GM23338 (cell line): ENCODE measurements at regions not wholly inside any gene's neighbourhood (a gene's known extent, or its start where the extent isn't known, plus 50 kb on each side); places are given as distances from the start of the nearest gene placed in this dataset.

Experiments
- ATAC-seq: fragments of 200-7000 bp; cut with Tn5 transposase; 3 replicates; pipeline ENCODE4 v1.9.1; 2020
- DNase-seq: peaks from one replicate; pipeline ENCODE4 v3.0.0-alpha.2; 2015; ENCODE audit warnings: low spot score
- H2AFZ ChIP-seq: fragments of 200-600 bp; sonication (generic); 2 replicates; pipeline ENCODE4 v1.8.0; 2016; ENCODE audit warnings: antibody characterized with exemption, mild to moderate bottlenecking, moderate library complexity
- H3F3A ChIP-seq: fragments of 200-600 bp; sonication (generic); replicated peaks from 2 replicates; pipeline ENCODE4 v1.8.0; 2017; ENCODE audit warnings: antibody characterized with exemption, mixed run types, low read depth
- H3K27ac ChIP-seq: fragments of 200-600 bp; sonication (generic); 2 replicates; pipeline ENCODE4 v1.6.1; 2016; ENCODE audit warnings: low read depth
- H3K27me3 ChIP-seq: fragments of 200-600 bp; sonication (generic); 2 replicates; pipeline ENCODE4 v1.8.0; 2016; ENCODE audit warnings: mild to moderate bottlenecking, mixed run types, moderate library complexity; ENCODE audit not compliant: insufficient read depth
- H3K36me3 ChIP-seq: fragments of 200-600 bp; sonication (generic); 2 replicates; pipeline ENCODE4 v1.8.0; 2016; ENCODE audit warnings: mild to moderate bottlenecking; ENCODE audit not compliant: insufficient read depth
- H3K4me1 ChIP-seq: fragments of 200-600 bp; sonication (generic); 2 replicates; pipeline ENCODE4 v1.8.0; 2016; ENCODE audit warnings: mild to moderate bottlenecking, moderate library complexity; ENCODE audit not compliant: insufficient read depth
- H3K4me2 ChIP-seq: fragments of 200-600 bp; sonication (generic); 2 replicates; pipeline ENCODE4 v1.7.1; 2017; ENCODE audit warnings: mixed run types
- H3K4me3 ChIP-seq: fragments of 200-600 bp; sonication (generic); 2 replicates; pipeline ENCODE4 v1.6.1; 2016; ENCODE audit warnings: mixed run types
- H3K79me2 ChIP-seq: fragments of 200-600 bp; sonication (generic); replicated peaks from 2 replicates; pipeline ENCODE4 v1.8.0; 2017; ENCODE audit warnings: mild to moderate bottlenecking; ENCODE audit not compliant: insufficient read depth
- H3K9me2 ChIP-seq: fragments of 200-600 bp; sonication (generic); 2 replicates; pipeline ENCODE4 v1.8.0; 2017; ENCODE audit not compliant: insufficient read depth
- H4K20me1 ChIP-seq: fragments of 200-600 bp; sonication (generic); replicated peaks from 2 replicates; pipeline ENCODE4 v1.8.0; 2017; ENCODE audit warnings: mild to moderate bottlenecking; ENCODE audit not compliant: insufficient read depth
- H3K27ac Mint-ChIP-seq: 2 replicates; pipeline ENCODE4 v1.8.0; 2020; ENCODE audit warnings: inconsistent platforms, mild to moderate bottlenecking, moderate library complexity, mixed read lengths
- H3K27me3 Mint-ChIP-seq: 3 replicates; pipeline ENCODE4 v1.8.0; 2022; ENCODE audit warnings: low read depth, mild to moderate bottlenecking, moderate library complexity, mixed read lengths, inconsistent platforms; ENCODE audit not compliant: insufficient read depth, poor library complexity
- H3K36me3 Mint-ChIP-seq: 3 replicates; pipeline ENCODE4 v1.8.0; 2021; ENCODE audit warnings: low read depth, mild to moderate bottlenecking, inconsistent platforms, moderate library complexity, mixed read lengths
- H3K4me1 Mint-ChIP-seq: 3 replicates; pipeline ENCODE4 v1.8.0; 2020; ENCODE audit warnings: mild to moderate bottlenecking, inconsistent platforms, mixed read lengths
- H3K4me3 Mint-ChIP-seq: 3 replicates; pipeline ENCODE4 v1.8.0; 2021; ENCODE audit warnings: moderate library complexity, mild to moderate bottlenecking, inconsistent platforms, mixed read lengths
- H3K9me3 Mint-ChIP-seq: 3 replicates; pipeline ENCODE4 v1.8.0; 2020; ENCODE audit warnings: moderate library complexity, mild to moderate bottlenecking, inconsistent platforms, mixed read lengths
- CREB1 ChIP-seq: fragments of 250-450 bp; sonication (Bioruptor Pico); IDR thresholded peaks from 2 replicates; pipeline ENCODE4 v1.5.0; 2020; ENCODE audit warnings: low read depth, mild to moderate bottlenecking, moderate library complexity
- EZH2 ChIP-seq: fragments of 200-600 bp; sonication (generic); IDR thresholded peaks from one replicate; pipeline ENCODE4 v1.8.0; 2017; ENCODE audit warnings: antibody characterized with exemption, mild to moderate bottlenecking, low read depth; ENCODE audit not compliant: unreplicated experiment
- JUNB ChIP-seq: IDR thresholded peaks from one replicate; pipeline ENCODE4 v1.6.1; 2016; ENCODE audit warnings: antibody characterized with exemption; ENCODE audit not compliant: unreplicated experiment
- NANOG ChIP-seq: IDR thresholded peaks from 2 replicates; pipeline ENCODE4 v1.6.1; 2016; ENCODE audit warnings: antibody characterized with exemption, borderline replicate concordance
- STAT1 ChIP-seq: IDR thresholded peaks from one replicate; pipeline ENCODE4 v1.6.1; 2016; ENCODE audit warnings: antibody characterized with exemption; ENCODE audit not compliant: unreplicated experiment
- ZNF114 ChIP-seq: fragments of 250-450 bp; sonication (Bioruptor Pico); IDR thresholded peaks from 2 replicates; pipeline ENCODE4 v1.5.0; 2020; ENCODE audit warnings: mild to moderate bottlenecking, moderate library complexity
- ZNF331 ChIP-seq: fragments of 250-450 bp; sonication (Bioruptor Pico); IDR thresholded peaks from 2 replicates; pipeline ENCODE4 v1.5.0; 2020; ENCODE audit warnings: low read depth, mild to moderate bottlenecking, moderate library complexity
- TF ChIP-seq, protein P1 (sequence below), 2 experiments: fragments of 200-600 bp in 1 of 2; sonication (generic) in 1 of 2; conservative IDR thresholded peaks; 2 replicates each; pipeline versions ENCODE4 v1.5.1 to v1.6.1; 2016 to 2017; ENCODE audit warnings: antibody characterized with exemption in 2 of 2, low read depth in 2 of 2, mild to moderate bottlenecking in 2 of 2, moderate library complexity in 1 of 2
- TF ChIP-seq, protein P2 (sequence below): IDR thresholded peaks from one replicate; pipeline ENCODE4 v1.6.1; 2018; ENCODE audit warnings: antibody characterized with exemption; ENCODE audit not compliant: unreplicated experiment

DNA sequence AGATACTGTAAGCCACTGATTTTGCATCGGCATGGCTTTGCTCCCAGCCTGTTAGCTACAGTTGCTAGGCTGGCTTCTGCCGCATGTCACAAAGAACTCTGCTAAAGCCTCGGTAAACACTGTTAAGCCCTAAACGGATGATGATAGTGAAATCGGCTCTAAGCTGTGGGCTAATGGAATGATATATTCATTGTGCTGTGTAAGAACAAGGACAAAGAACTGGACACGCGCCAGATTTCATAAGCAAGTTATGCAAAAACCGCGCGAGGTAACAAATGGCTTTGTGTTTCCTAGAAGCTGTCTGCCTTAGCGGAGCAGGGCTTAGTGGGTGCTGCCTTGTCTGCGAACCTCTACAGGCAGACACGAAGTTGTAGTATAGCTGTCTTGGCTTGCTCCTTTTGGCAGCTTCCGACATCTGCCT lies 331.3 kb upstream of the COBL start:
- H3K79me2 ChIP-seq, result no peaks in the 10 kb centered on the region
- H3K9me2 ChIP-seq, result no peaks in the 10 kb centered on the region
- H3F3A ChIP-seq, result no peaks in the 10 kb centered on the region
- ATAC-seq, result peak; percentile 51; the same call in 2 of the 3 replicates
- H3K36me3 ChIP-seq, result no peaks in the 10 kb centered on the region
- no peaks in the 10 kb centered on the region for H4K20me1 ChIP-seq
- no peak overlapping the region for H3K4me3 Mint-ChIP-seq
- no peak overlapping the region for H3K4me3 ChIP-seq
- H3K27ac ChIP-seq, result no peak overlapping the region
- TF ChIP-seq, protein P1, sequence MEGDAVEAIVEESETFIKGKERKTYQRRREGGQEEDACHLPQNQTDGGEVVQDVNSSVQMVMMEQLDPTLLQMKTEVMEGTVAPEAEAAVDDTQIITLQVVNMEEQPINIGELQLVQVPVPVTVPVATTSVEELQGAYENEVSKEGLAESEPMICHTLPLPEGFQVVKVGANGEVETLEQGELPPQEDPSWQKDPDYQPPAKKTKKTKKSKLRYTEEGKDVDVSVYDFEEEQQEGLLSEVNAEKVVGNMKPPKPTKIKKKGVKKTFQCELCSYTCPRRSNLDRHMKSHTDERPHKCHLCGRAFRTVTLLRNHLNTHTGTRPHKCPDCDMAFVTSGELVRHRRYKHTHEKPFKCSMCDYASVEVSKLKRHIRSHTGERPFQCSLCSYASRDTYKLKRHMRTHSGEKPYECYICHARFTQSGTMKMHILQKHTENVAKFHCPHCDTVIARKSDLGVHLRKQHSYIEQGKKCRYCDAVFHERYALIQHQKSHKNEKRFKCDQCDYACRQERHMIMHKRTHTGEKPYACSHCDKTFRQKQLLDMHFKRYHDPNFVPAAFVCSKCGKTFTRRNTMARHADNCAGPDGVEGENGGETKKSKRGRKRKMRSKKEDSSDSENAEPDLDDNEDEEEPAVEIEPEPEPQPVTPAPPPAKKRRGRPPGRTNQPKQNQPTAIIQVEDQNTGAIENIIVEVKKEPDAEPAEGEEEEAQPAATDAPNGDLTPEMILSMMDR (conservative IDR thresholded peaks at IDR 0.05; ENCODE audit: low read depth in 2 of 2), result no peak
- H3K4me1 ChIP-seq, result no peaks in the 10 kb centered on the region
- no peaks in the 10 kb centered on the region for H3K27me3 ChIP-seq
- no peaks in the 10 kb centered on the region for H3K27me3 Mint-ChIP-seq
- no peaks in the 10 kb centered on the region; the same call in 2 of the 3 replicates for H3K36me3 Mint-ChIP-seq
- peaks cover 5% of the 10 kb centered on the region; the same call in 1 of the 3 replicates for H3K9me3 Mint-ChIP-seq
- no peaks in the 10 kb centered on the region; the same call in 2 of the 3 replicates for H3K4me1 Mint-ChIP-seq
- H3K27ac Mint-ChIP-seq, result no peak overlapping the region
- peak; percentile 11 for DNase-seq
- H3K4me2 ChIP-seq, result no peak overlapping the region
- H2AFZ ChIP-seq, result peak overlapping the region; percentile 87

DNA sequence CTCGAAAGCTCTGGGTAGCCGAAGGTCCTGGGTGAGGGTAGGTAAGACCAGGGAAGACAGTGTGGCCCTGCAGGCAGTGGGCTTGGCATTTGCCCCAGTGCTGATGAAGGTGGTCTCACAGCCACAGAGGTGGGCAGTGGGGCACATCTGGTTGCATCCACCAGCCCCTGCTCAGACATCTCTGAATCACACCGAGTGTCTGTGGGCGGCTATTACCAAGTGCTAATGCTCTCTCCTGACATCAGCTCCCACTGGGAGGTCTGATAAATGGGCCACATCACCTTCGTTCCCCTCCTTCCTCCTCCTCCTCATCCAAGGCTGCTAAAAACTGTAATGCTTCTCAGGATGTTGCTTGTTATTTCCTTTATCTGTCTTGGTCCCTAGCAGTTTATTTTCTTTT lies 330.9 kb upstream of the COBL start:
- Histone ChIP-seq H3K27ac (no peak overlapping the region), H3K9me2 (no peaks in the 10 kb centered on the region), H3K79me2 (no peaks in the 10 kb centered on the region), H3K4me1 (no peaks in the 10 kb centered on the region), H3K36me3 (no peaks in the 10 kb centered on the region), H4K20me1 (no peaks in the 10 kb centered on the region), H2AFZ (peak overlapping the region; percentile 87), H3K27me3 (no peaks in the 10 kb centered on the region), H3F3A (no peaks in the 10 kb centered on the region), H3K4me3 (no peak overlapping the region), H3K4me2 (no peak overlapping the region)
- ATAC-seq, result no peak
- no peak overlapping the region for H3K4me3 Mint-ChIP-seq
- H3K9me3 Mint-ChIP-seq, result peaks cover 5% of the 10 kb centered on the region; the same call in 1 of the 3 replicates
- no peaks in the 10 kb centered on the region; the same call in 2 of the 3 replicates for H3K36me3 Mint-ChIP-seq
- H3K27me3 Mint-ChIP-seq, result no peaks in the 10 kb centered on the region
- DNase-seq, result no peak
- H3K4me1 Mint-ChIP-seq, result no peaks in the 10 kb centered on the region; the same call in 2 of the 3 replicates
- H3K27ac Mint-ChIP-seq, result no peak overlapping the region
- TF ChIP-seq ZNF114 (CRISPR knock-in tag) (no peak), JUNB (no peak), CREB1 (no peak), ZNF331 (CRISPR knock-in tag) (no peak), EZH2 (no peak), NANOG (no peak), STAT1 (no peak)
- TF ChIP-seq, protein P2, sequence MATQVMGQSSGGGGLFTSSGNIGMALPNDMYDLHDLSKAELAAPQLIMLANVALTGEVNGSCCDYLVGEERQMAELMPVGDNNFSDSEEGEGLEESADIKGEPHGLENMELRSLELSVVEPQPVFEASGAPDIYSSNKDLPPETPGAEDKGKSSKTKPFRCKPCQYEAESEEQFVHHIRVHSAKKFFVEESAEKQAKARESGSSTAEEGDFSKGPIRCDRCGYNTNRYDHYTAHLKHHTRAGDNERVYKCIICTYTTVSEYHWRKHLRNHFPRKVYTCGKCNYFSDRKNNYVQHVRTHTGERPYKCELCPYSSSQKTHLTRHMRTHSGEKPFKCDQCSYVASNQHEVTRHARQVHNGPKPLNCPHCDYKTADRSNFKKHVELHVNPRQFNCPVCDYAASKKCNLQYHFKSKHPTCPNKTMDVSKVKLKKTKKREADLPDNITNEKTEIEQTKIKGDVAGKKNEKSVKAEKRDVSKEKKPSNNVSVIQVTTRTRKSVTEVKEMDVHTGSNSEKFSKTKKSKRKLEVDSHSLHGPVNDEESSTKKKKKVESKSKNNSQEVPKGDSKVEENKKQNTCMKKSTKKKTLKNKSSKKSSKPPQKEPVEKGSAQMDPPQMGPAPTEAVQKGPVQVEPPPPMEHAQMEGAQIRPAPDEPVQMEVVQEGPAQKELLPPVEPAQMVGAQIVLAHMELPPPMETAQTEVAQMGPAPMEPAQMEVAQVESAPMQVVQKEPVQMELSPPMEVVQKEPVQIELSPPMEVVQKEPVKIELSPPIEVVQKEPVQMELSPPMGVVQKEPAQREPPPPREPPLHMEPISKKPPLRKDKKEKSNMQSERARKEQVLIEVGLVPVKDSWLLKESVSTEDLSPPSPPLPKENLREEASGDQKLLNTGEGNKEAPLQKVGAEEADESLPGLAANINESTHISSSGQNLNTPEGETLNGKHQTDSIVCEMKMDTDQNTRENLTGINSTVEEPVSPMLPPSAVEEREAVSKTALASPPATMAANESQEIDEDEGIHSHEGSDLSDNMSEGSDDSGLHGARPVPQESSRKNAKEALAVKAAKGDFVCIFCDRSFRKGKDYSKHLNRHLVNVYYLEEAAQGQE, result no peak
- TF ChIP-seq, protein P1 (conservative IDR thresholded peaks at IDR 0.05; ENCODE audit: low read depth in 2 of 2), result no peak
